HuH-7 (cell line): ENCODE measurements at regions not wholly inside any gene's neighbourhood (a gene's known extent, or its start where the extent isn't known, plus 50 kb on each side); places are given as distances from the start of the nearest gene placed in this dataset.
A peak's percentile ranks its signal among the peaks of the same experiment; 100 is the strongest.
"Not testable (repeated sequence)": the region's sequence is repeated elsewhere in the genome, so short reads cannot be mapped to it uniquely, and the experiment has no call there.

Source experiments
- DNase-seq: peaks from one replicate; pipeline ENCODE4 v3.0.0; 2011; ENCODE audit warnings: low spot score

- DNase-seq, result no peak
Measured at GRCh38 chr6:11384531-11385309, 152.3 kb upstream of the NEDD9 start.

GRCh38 chr6:11381801-11382513 lies 149.5 kb upstream of the NEDD9 start:
- no peak for DNase-seq

- DNase-seq, result no peak
Measured at GRCh38 chr6:11380969-11381744, 148.7 kb upstream of the NEDD9 start.

- DNase-seq, result no peak
Measured at GRCh38 chr6:11380549-11380948, 148.1 kb upstream of the NEDD9 start.

- DNase-seq, result no peak
Measured at GRCh38 chr6:11379805-11380204, 147.3 kb upstream of the NEDD9 start.

- DNase-seq, result no peak
Measured at GRCh38 chr6:11378639-11379038, 146.2 kb upstream of the NEDD9 start.

GRCh38 chr6:11374036-11375010 lies 141.9 kb upstream of the NEDD9 start:
- no peak for DNase-seq

GRCh38 chr6:11373208-11373607 lies 140.7 kb upstream of the NEDD9 start:
- no peak for DNase-seq

GRCh38 chr6:11372186-11372790 lies 139.8 kb upstream of the NEDD9 start:
- not testable (repeated sequence) for DNase-seq

- DNase-seq, result no peak
Measured at GRCh38 chr6:11370191-11371018, 137.9 kb upstream of the NEDD9 start.

- no peak for DNase-seq
Measured at GRCh38 chr6:11368760-11369159, 136.3 kb upstream of the NEDD9 start.

GRCh38 chr6:11368264-11368663 lies 135.8 kb upstream of the NEDD9 start:
- DNase-seq, result no peak

- peak; percentile 55 for DNase-seq
Measured at GRCh38 chr6:11367638-11368199, 135.3 kb upstream of the NEDD9 start.

GRCh38 chr6:11366934-11367637 lies 134.6 kb upstream of the NEDD9 start:
- DNase-seq, result no peak

- no peak for DNase-seq
Measured at GRCh38 chr6:11366183-11366933, 133.9 kb upstream of the NEDD9 start.

- no peak for DNase-seq
Measured at GRCh38 chr6:11364971-11365397, 132.5 kb upstream of the NEDD9 start.

- DNase-seq, result no peak
Measured at GRCh38 chr6:11363881-11364576, 131.6 kb upstream of the NEDD9 start.

- no peak for DNase-seq
Measured at GRCh38 chr6:11362564-11362963, 130.1 kb upstream of the NEDD9 start.
